GM12892 (cell line): ENCODE measurements at regions not wholly inside any gene's neighbourhood (a gene's known extent, or its start where the extent isn't known, plus 50 kb on each side); places are given as distances from the start of the nearest gene placed in this dataset.

Source experiments
- POLR2A ChIP-seq: IDR thresholded peaks from 2 replicates; pipeline ENCODE4 v1.6.1; 2011; ENCODE audit warnings: low read depth, low read length, control low read depth
- POLR2AphosphoS5 ChIP-seq: IDR thresholded peaks from 2 replicates; pipeline ENCODE4 v1.6.1; 2011; ENCODE audit warnings: low read depth, low read length, control low read depth
- TAF1 ChIP-seq: IDR thresholded peaks from 2 replicates; pipeline ENCODE4 v1.6.1; 2011; ENCODE audit warnings: low read depth, mild to moderate bottlenecking, control low read depth, low read length, borderline replicate concordance

DNA sequence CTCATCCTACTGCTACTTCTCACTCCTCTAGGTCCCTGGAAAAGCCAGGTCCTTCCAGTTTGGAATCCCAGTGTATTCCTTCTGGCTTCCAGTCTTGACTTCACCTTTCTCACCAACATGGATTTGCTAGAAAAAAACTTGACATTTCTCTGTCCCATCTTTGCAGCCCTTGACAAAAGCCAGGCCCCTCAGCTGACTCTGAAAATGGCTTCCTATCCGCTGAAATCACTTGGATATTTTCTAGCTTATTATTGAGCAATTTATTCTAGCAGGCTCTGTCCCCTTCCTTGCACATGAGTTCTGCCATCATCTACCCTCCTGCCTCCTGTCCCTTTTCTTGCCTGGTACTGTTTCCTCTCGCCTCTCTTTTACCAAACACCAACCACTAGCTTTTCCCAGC lies 427.2 kb downstream of the BUD13 start:
- TF ChIP-seq TAF1 (no peak), POLR2AphosphoS5 (no peak), POLR2A (no peak)
